ENCODE measurements at regions not wholly inside any gene's neighbourhood (a gene's known extent, or its start where the extent isn't known, plus 50 kb on each side); places are given as distances from the start of the nearest gene placed in this dataset.
A peak's percentile ranks its signal among the peaks of the same experiment; 100 is the strongest.

DNA sequence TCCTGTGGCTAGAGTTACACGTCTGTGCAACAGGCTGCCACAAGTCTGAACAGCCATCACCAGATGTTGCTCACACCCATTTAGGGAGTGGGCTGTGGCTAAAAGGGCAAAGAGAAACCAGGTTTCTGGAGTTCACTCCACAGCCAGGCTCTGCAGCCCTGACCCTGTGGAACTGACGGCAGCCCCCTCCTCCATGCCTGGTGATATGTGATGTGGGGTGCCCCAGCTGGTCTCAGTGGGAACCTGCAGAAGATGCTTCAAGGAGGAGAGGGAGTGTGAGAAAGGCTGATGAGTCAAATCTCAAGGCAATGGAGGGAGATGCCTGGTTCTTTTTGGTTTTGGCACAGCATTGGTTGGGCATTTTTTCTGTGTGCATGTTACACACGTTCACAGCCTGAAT, 130.6 kb downstream of the TPRA1 start:
- WGBS, 5 donors: 51 to 63% (median 56%) methylated on average over 3 of the region's 3 CpGs
- H3K4me3 ChIP-seq: no peak overlapping the region
- TF ChIP-seq POLR2AphosphoS5 (IDR thresholded peaks at IDR 0.05) (no peak), POLR2A (IDR thresholded peaks at IDR 0.05) (no peak), CTCF (IDR thresholded peaks at IDR 0.05 in 8 of 11, conservative IDR thresholded peaks at IDR 0.05 in 3 of 11) (no peak)
- peaks cover 13 to 24% (median 20%) of the 10 kb centered on the region in 6 donors for H3K4me1 ChIP-seq
- peaks cover 0 to 59% (median 41%) of the 10 kb centered on the region in 7 donors for H3K27me3 ChIP-seq (replicated peaks in 1 of 7)
- no peaks in the 10 kb centered on the region for H3K36me3 ChIP-seq
- H3K27ac ChIP-seq: no peak overlapping the region
- no peaks in the 10 kb centered on the region for H3K9me3 ChIP-seq
- intact Hi-C loops (cut with DNase I; ENCODE audit: low total_unique reads): no loop called here
- DNase-seq: peak; percentile 27

- Histone ChIP-seq H3K9me3 (no peaks in the 10 kb centered on the region), H3K36me3 (no peaks in the 10 kb centered on the region), H3K4me1 (peaks cover 13 to 24% (median 20%) of the 10 kb centered on the region in 6 donors), H3K27ac (no peak overlapping the region), H3K4me3 (no peak overlapping the region), H3K27me3 (replicated peaks in 1 of 7) (peaks cover 0 to 68% (median 50%) of the 10 kb centered on the region in 7 donors)
- DNase-seq: peak; percentile 54
- intact Hi-C loops (cut with DNase I; ENCODE audit: low total_unique reads): no loop called here
- TF ChIP-seq POLR2AphosphoS5 (IDR thresholded peaks at IDR 0.05): no peak
- no peak for TF ChIP-seq CTCF (IDR thresholded peaks at IDR 0.05 in 8 of 11, conservative IDR thresholded peaks at IDR 0.05 in 3 of 11)
- no peak for TF ChIP-seq POLR2A (IDR thresholded peaks at IDR 0.05)
- WGBS, 5 donors: 28 to 33% (median 32%) methylated on average over 20 of the region's 20 CpGs
Measured at GRCh38 chr3:127458696-127459604, 131.6 kb downstream of the TPRA1 start.

GRCh38 chr3:127457546-127458145, 132.9 kb downstream of the TPRA1 start:
- no peak overlapping the region for H3K27ac ChIP-seq
- H3K36me3 ChIP-seq: no peaks in the 10 kb centered on the region
- TF ChIP-seq POLR2A (IDR thresholded peaks at IDR 0.05) (no peak), POLR2AphosphoS5 (IDR thresholded peaks at IDR 0.05) (no peak), CTCF (IDR thresholded peaks at IDR 0.05 in 8 of 11, conservative IDR thresholded peaks at IDR 0.05 in 3 of 11) (no peak)
- peak; percentile 37 for DNase-seq
- H3K4me1 ChIP-seq: peaks cover 13 to 24% (median 20%) of the 10 kb centered on the region in 6 donors
- H3K27me3 ChIP-seq (replicated peaks in 1 of 7): peaks cover 0 to 81% (median 51%) of the 10 kb centered on the region in 7 donors
- H3K9me3 ChIP-seq: no peaks in the 10 kb centered on the region
- WGBS, 5 donors: 57 to 61% (median 60%) methylated on average over 6 of the region's 6 CpGs
- intact Hi-C loops (cut with DNase I; ENCODE audit: low total_unique reads): no loop called here
- no peak overlapping the region for H3K4me3 ChIP-seq

GRCh38 chr3:127457094-127457475, 133.4 kb downstream of the TPRA1 start:
- Histone ChIP-seq H3K4me1 (peaks cover 13 to 24% (median 20%) of the 10 kb centered on the region in 6 donors), H3K9me3 (no peaks in the 10 kb centered on the region), H3K4me3 (peak overlapping the region in 2 of 8 donors; percentile 22 to 49), H3K27me3 (replicated peaks in 1 of 7) (peaks cover 0 to 87% (median 51%) of the 10 kb centered on the region in 7 donors), H3K36me3 (no peaks in the 10 kb centered on the region), H3K27ac (no peak overlapping the region)
- intact Hi-C loops (cut with DNase I; ENCODE audit: low total_unique reads): no loop called here
- peak; percentile 71 for DNase-seq
- 4 to 11% (median 5%) methylated on average over 17 to 27 of the region's 27 CpGs for WGBS, 5 donors
- TF ChIP-seq POLR2AphosphoS5 (IDR thresholded peaks at IDR 0.05) (no peak), CTCF (IDR thresholded peaks at IDR 0.05 in 8 of 11, conservative IDR thresholded peaks at IDR 0.05 in 3 of 11) (no peak), POLR2A (IDR thresholded peaks at IDR 0.05) (no peak)
